ENCODE measurements at regions not wholly inside any gene's neighbourhood (a gene's known extent, or its start where the extent isn't known, plus 50 kb on each side); places are given as distances from the start of the nearest gene placed in this dataset.

DNA sequence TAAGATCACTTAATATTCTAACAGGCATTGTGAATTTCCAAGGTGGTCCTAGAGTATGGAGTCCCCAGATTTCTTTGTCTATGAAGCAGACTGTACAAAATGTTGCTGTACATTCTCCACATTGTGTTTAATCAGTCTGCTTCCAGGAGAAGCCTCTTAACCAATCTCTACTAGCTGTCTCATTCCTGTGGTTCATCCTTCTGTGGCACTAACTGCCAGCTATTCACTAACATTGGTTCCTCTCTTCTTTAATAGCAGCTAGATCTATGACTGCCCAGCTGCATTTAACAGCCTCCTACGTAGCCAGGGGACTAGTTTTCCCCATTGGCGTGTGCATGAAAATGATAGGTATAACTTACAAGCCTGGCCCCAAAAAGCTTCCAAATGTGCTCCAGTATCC lies 395.4 kb downstream of the SAMD5 start:
- Histone ChIP-seq H2BK5ac (ENCODE audit: low read depth, low read length) (no peak overlapping the region), H3K9ac (replicated peaks in 1 of 4; ENCODE audit: extremely low read depth in 1 of 4, low read depth in 3 of 4, low read length in 3 of 4) (no peak overlapping the region), H2AFZ (ENCODE audit: low read length) (no peak overlapping the region), H3K23me2 (ENCODE audit: low read depth, low read length) (no peaks in the 10 kb centered on the region), H4K20me1 (replicated peaks in 1 of 2; ENCODE audit: control insufficient read depth in 1 of 2, insufficient read depth in 2 of 2, low read length in 2 of 2) (no peaks in the 10 kb centered on the region), H3K79me2 (ENCODE audit: control insufficient read depth in 1 of 2, insufficient read depth in 2 of 2, low read length in 2 of 2) (no peaks in the 10 kb centered on the region), H3K9me3 (ENCODE audit: insufficient read depth in 2 of 2, low read depth in 1 of 2, low read length in 1 of 2) (no peaks in the 10 kb centered on the region), H3K4me1 (replicated peaks in 1 of 4; ENCODE audit: control insufficient read depth in 3 of 4, insufficient read depth in 4 of 4, low read length in 3 of 4) (peaks cover 0 to 7% (median 0%) of the 10 kb centered on the region in 4 experiments; a peak in 1 of 7 replicates), H3K56ac (replicated peaks; ENCODE audit: insufficient read length, low read depth, low read length) (no peak overlapping the region), H3K27me3 (replicated peaks in 1 of 4; ENCODE audit: control insufficient read depth in 3 of 4, extremely low read depth in 1 of 4, insufficient read depth in 3 of 4, low read length in 3 of 4) (no peaks in the 10 kb centered on the region), H3K27ac (ENCODE audit: low read depth, low read length) (no peak overlapping the region), H3K79me1 (ENCODE audit: low read depth, low read length) (no peaks in the 10 kb centered on the region), H3K4me2 (ENCODE audit: insufficient read depth in 1 of 2, low read depth in 2 of 2, low read length in 2 of 2) (no peak overlapping the region), H3K4me3 (ENCODE audit: extremely low read depth in 1 of 4, insufficient read depth in 2 of 4, low read depth in 3 of 4, low read length in 4 of 4) (no peak overlapping the region), H3K23ac (ENCODE audit: insufficient read length) (no peak overlapping the region), H3K4ac (replicated peaks; ENCODE audit: insufficient read length, low read depth, low read length) (no peak overlapping the region), H2BK20ac (ENCODE audit: low read length) (no peak overlapping the region), H3K36me3 (ENCODE audit: control insufficient read depth in 2 of 4, insufficient read depth in 4 of 4, low read length in 3 of 4) (no peaks in the 10 kb centered on the region), H2BK12ac (ENCODE audit: low read depth, low read length) (no peak overlapping the region), H3K14ac (ENCODE audit: insufficient read length) (no peak overlapping the region), H2AK5ac (ENCODE audit: low read depth, low read length) (no peak overlapping the region), H2BK15ac (ENCODE audit: low read length) (no peak overlapping the region), H2BK120ac (replicated peaks; ENCODE audit: low read depth, low read length) (no peak overlapping the region), H4K5ac (ENCODE audit: insufficient read length, low read depth, low read length) (no peak overlapping the region), H3K18ac (ENCODE audit: extremely low read depth, low read length) (no peak overlapping the region), H4K8ac (ENCODE audit: extremely low read depth, insufficient read depth, low read length) (no peak overlapping the region), H4K91ac (replicated peaks; ENCODE audit: insufficient read length, low read length) (no peak overlapping the region)
- ChIA-PET POLR2A (ENCODE audit: partially characterized antibody) (interaction anchor here (0.6 to 0.9 kb wide), 2 partner anchors 8 to 16 kb away, joined by 3 to 4 read pairs; no protein-coding TSS in a partner anchor), CTCF (ENCODE audit: partially characterized antibody) (no interaction called here)
- DNase-seq (ENCODE audit: low read depth in 1 of 2, low spot score in 2 of 2) = no peak
- FAIRE-seq = no peak
- TF ChIP-seq BACH1 (IDR thresholded peaks at IDR 0.05; ENCODE audit: low read length) = no peak
- TF ChIP-seq POU5F1 (IDR thresholded peaks at IDR 0.05; ENCODE audit: low read depth, low read length) = no peak
- TF ChIP-seq SRF (IDR thresholded peaks at IDR 0.05; ENCODE audit: low read depth, low read length) = no peak
- TF ChIP-seq, protein P1, sequence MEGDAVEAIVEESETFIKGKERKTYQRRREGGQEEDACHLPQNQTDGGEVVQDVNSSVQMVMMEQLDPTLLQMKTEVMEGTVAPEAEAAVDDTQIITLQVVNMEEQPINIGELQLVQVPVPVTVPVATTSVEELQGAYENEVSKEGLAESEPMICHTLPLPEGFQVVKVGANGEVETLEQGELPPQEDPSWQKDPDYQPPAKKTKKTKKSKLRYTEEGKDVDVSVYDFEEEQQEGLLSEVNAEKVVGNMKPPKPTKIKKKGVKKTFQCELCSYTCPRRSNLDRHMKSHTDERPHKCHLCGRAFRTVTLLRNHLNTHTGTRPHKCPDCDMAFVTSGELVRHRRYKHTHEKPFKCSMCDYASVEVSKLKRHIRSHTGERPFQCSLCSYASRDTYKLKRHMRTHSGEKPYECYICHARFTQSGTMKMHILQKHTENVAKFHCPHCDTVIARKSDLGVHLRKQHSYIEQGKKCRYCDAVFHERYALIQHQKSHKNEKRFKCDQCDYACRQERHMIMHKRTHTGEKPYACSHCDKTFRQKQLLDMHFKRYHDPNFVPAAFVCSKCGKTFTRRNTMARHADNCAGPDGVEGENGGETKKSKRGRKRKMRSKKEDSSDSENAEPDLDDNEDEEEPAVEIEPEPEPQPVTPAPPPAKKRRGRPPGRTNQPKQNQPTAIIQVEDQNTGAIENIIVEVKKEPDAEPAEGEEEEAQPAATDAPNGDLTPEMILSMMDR (IDR thresholded peaks at IDR 0.05; ENCODE audit: control extremely low read depth in 1 of 3, insufficient read depth in 1 of 3, low read depth in 1 of 3, low read length in 3 of 3) = no peak
- no peak for TF ChIP-seq SUZ12 (IDR thresholded peaks at IDR 0.05; ENCODE audit: low read length)
- TF ChIP-seq BCL11A (IDR thresholded peaks at IDR 0.05; ENCODE audit: low read depth in 2 of 2, low read length in 2 of 2) = no peak
- TF ChIP-seq KDM1A (IDR thresholded peaks at IDR 0.05; ENCODE audit: borderline replicate concordance, low read length) = no peak
- no peak for TF ChIP-seq TCF12 (IDR thresholded peaks at IDR 0.05; ENCODE audit: low read depth, low read length)
- no peak for TF ChIP-seq SP1 (IDR thresholded peaks at IDR 0.05; ENCODE audit: low read depth, low read length)
- no peak for TF ChIP-seq SIRT6 (IDR thresholded peaks at IDR 0.05; ENCODE audit: low read length)
- WGBS, 2 experiments (ENCODE audit: extremely low coverage in 1 of 2, insufficient coverage in 1 of 2, insufficient read length in 1 of 2, insufficient replicate concordance in 2 of 2, low coverage in 1 of 2, low lambda C conversion rate in 2 of 2, missing lambda C conversion rate in 1 of 2) = 100% methylated on average over 2 of the region's 2 CpGs; no CpG with 5 or more reads in 1 of the 2 experiments

All from H1 (cell line).